HL-60 (cell line): ENCODE measurements at regions not wholly inside any gene's neighbourhood (a gene's known extent, or its start where the extent isn't known, plus 50 kb on each side); places are given as distances from the start of the nearest gene placed in this dataset.

ENCODE experiments used
- DNase-seq, 2 experiments: peaks; one replicate each; pipeline ENCODE4 v3.0.0-alpha.2; 2010 to 2020; ENCODE audit warnings: low read depth in 1 of 2, low spot score in 1 of 2
- H3K27ac ChIP-seq: fragments of 250-450 bp; sonication (Bioruptor Pico); replicated peaks from 2 replicates; pipeline ENCODE4 v1.5.1; 2020; ENCODE audit warnings: mild to moderate bottlenecking, moderate library complexity
- H3K27me3 ChIP-seq: fragments of 250-450 bp; sonication (Bioruptor Pico); 2 replicates; pipeline ENCODE4 v1.5.1; 2021; ENCODE audit warnings: mild to moderate bottlenecking, moderate library complexity; ENCODE audit not compliant: insufficient read depth, poor library complexity, severe bottlenecking
- H3K4me3 ChIP-seq: replicated peaks from 2 replicates; pipeline ENCODE4 v1.5.1; 2011; ENCODE audit warnings: mild to moderate bottlenecking, control low read depth, low read length; ENCODE audit not compliant: insufficient read depth
- GABPA ChIP-seq: IDR thresholded peaks from 2 replicates; pipeline ENCODE4 v1.6.1; 2012; ENCODE audit warnings: low read depth
- POLR2AphosphoS5 ChIP-seq: IDR thresholded peaks from 2 replicates; pipeline ENCODE4 v1.6.1; 2012; ENCODE audit warnings: low read depth
- SPI1 ChIP-seq: IDR thresholded peaks from 2 replicates; pipeline ENCODE4 v1.6.1; 2012; ENCODE audit warnings: low read depth, mild to moderate bottlenecking, borderline replicate concordance
- TF ChIP-seq, protein P1 (sequence below): IDR thresholded peaks from 2 replicates; pipeline ENCODE4 v1.6.1; 2012; ENCODE audit warnings: low read depth; ENCODE audit not compliant: insufficient replicate concordance
- TF ChIP-seq, protein P2 (sequence below): IDR thresholded peaks from one replicate; pipeline ENCODE4 v1.5.1; 2011; ENCODE audit warnings: low read length, control low read depth, inconsistent platforms; ENCODE audit not compliant: insufficient read depth

DNA sequence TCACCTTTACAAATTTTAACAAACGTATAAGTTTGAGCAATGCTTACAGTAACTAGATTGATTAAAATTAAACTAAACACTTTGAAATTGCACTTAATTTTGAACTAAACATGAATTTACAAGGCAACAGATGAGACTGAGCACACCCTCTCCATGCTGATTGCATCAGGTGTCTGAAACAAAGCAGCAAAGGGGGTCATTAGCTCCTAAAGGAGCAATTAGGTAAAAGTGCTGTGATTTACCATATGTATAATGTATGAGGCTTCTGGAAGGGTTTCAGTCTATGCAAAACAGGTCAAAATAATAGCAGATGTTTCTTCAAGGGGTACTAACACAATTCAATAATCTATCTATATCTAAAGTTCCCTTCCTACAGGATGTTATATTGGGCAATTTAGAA is 98.8 kb upstream of the LMNTD1 start:
- no peak for TF ChIP-seq GABPA
- no peak for TF ChIP-seq POLR2AphosphoS5
- TF ChIP-seq, protein P1, sequence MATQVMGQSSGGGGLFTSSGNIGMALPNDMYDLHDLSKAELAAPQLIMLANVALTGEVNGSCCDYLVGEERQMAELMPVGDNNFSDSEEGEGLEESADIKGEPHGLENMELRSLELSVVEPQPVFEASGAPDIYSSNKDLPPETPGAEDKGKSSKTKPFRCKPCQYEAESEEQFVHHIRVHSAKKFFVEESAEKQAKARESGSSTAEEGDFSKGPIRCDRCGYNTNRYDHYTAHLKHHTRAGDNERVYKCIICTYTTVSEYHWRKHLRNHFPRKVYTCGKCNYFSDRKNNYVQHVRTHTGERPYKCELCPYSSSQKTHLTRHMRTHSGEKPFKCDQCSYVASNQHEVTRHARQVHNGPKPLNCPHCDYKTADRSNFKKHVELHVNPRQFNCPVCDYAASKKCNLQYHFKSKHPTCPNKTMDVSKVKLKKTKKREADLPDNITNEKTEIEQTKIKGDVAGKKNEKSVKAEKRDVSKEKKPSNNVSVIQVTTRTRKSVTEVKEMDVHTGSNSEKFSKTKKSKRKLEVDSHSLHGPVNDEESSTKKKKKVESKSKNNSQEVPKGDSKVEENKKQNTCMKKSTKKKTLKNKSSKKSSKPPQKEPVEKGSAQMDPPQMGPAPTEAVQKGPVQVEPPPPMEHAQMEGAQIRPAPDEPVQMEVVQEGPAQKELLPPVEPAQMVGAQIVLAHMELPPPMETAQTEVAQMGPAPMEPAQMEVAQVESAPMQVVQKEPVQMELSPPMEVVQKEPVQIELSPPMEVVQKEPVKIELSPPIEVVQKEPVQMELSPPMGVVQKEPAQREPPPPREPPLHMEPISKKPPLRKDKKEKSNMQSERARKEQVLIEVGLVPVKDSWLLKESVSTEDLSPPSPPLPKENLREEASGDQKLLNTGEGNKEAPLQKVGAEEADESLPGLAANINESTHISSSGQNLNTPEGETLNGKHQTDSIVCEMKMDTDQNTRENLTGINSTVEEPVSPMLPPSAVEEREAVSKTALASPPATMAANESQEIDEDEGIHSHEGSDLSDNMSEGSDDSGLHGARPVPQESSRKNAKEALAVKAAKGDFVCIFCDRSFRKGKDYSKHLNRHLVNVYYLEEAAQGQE: no peak
- no peak for TF ChIP-seq SPI1
- TF ChIP-seq, protein P2, sequence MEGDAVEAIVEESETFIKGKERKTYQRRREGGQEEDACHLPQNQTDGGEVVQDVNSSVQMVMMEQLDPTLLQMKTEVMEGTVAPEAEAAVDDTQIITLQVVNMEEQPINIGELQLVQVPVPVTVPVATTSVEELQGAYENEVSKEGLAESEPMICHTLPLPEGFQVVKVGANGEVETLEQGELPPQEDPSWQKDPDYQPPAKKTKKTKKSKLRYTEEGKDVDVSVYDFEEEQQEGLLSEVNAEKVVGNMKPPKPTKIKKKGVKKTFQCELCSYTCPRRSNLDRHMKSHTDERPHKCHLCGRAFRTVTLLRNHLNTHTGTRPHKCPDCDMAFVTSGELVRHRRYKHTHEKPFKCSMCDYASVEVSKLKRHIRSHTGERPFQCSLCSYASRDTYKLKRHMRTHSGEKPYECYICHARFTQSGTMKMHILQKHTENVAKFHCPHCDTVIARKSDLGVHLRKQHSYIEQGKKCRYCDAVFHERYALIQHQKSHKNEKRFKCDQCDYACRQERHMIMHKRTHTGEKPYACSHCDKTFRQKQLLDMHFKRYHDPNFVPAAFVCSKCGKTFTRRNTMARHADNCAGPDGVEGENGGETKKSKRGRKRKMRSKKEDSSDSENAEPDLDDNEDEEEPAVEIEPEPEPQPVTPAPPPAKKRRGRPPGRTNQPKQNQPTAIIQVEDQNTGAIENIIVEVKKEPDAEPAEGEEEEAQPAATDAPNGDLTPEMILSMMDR: no peak
- Histone ChIP-seq H3K27me3 (no peaks in the 10 kb centered on the region), H3K4me3 (no peak overlapping the region), H3K27ac (no peak overlapping the region)
- no peak for DNase-seq

DNA sequence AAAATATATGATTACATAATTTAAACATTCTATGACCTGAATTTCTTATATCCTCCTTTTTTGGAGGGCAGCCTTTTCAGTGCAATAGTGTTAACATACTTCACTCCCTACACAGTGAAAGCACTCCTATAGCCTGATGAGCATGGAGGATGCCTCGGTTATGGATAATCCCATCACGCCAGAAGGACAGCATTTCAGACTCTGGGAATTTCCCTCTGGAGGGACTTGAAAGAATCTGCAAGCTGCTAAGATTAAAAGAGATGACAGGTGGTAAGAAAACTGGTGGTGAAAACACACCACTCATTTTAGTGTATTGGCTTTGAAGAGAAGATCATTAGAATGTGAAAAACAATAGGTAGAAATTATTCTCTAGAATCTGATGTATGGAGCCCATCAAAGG is 99.3 kb upstream of the LMNTD1 start:
- H3K27me3 ChIP-seq: no peaks in the 10 kb centered on the region
- no peak for TF ChIP-seq SPI1
- TF ChIP-seq GABPA: no peak
- TF ChIP-seq POLR2AphosphoS5: no peak
- TF ChIP-seq, protein P1: no peak
- TF ChIP-seq, protein P2: no peak
- DNase-seq: no peak
- no peak overlapping the region for H3K27ac ChIP-seq
- H3K4me3 ChIP-seq: no peak overlapping the region

DNA sequence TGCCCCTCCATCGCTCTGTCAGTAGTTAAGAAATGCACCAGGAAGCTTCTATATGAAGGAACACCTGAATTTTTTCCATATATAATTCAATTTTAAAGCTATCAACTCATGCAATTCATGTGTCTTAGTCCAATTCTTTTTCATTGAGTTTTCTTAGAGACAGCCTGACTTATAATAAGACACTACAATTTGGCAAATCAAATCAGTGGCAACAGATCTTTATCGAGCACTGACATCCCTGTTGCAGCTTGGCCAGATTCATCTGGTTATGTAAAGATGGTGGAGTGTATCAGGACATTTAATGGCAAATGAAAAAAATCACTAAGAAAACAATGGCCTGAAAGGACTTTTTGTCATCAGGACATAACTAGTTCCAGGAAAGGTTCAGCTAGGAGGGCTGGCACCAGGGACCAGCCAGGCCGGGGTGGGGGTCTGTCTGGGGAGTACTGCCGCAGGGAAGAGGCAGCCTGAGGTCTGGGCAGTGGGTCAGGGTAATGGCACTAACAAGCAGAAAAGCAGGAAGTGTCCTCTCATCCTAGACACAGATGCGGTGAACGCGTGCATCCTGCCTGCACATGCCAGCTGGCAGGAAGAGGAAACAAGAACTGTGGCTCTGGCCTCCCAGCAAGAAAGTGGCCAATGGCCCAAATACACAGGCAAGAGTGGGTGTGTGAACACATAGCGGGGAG is 100.5 kb upstream of the LMNTD1 start:
- peak in 1 of 2 experiments; percentile 60 for DNase-seq
- Histone ChIP-seq H3K27ac (no peak overlapping the region), H3K27me3 (no peaks in the 10 kb centered on the region), H3K4me3 (no peak overlapping the region)
- TF ChIP-seq GABPA (peak; percentile 42; the same call in 1 of the 2 replicates), SPI1 (peak; percentile 75; the same call in 1 of the 2 replicates), POLR2AphosphoS5 (peak; percentile 80)
- TF ChIP-seq, protein P2: no peak
- TF ChIP-seq, protein P1: no peak
